Loucy (cell line): ENCODE measurements at regions not wholly inside any gene's neighbourhood (a gene's known extent, or its start where the extent isn't known, plus 50 kb on each side); places are given as distances from the start of the nearest gene placed in this dataset.
"Not testable (repeated sequence)": the region's sequence is repeated elsewhere in the genome, so short reads cannot be mapped to it uniquely, and the experiment has no call there.

Experiments
- H2AFZ ChIP-seq: fragments of 200-600 bp; sonication (generic); 2 replicates; pipeline ENCODE4 v1.6.0; 2016; ENCODE audit warnings: antibody characterized with exemption, mild to moderate bottlenecking, low read length, moderate library complexity
- H3F3A ChIP-seq: fragments of 200-600 bp; 2 replicates; pipeline ENCODE4 v1.6.0; 2016; ENCODE audit warnings: antibody characterized with exemption, low read depth, mild to moderate bottlenecking
- H3K27me3 ChIP-seq: fragments of 200-600 bp; sonication (generic); 2 replicates; pipeline ENCODE4 v1.6.1; 2014; ENCODE audit warnings: low read length, mild to moderate bottlenecking; ENCODE audit not compliant: insufficient read depth, poor library complexity, severe bottlenecking
- H3K36me3 ChIP-seq: fragments of 200-600 bp; sonication (generic); 2 replicates; pipeline ENCODE4 v1.6.1; 2016; ENCODE audit warnings: low read length; ENCODE audit not compliant: insufficient read depth
- H3K4me1 ChIP-seq: fragments of 200-600 bp; sonication (generic); 2 replicates; pipeline ENCODE4 v1.5.1; 2014; ENCODE audit warnings: low read length, mild to moderate bottlenecking; ENCODE audit not compliant: insufficient read depth, poor library complexity, severe bottlenecking
- H3K4me2 ChIP-seq: fragments of 200-600 bp; sonication (generic); 2 replicates; pipeline ENCODE4 v1.6.0; 2014; ENCODE audit warnings: antibody characterized with exemption, low read length, low read depth, mild to moderate bottlenecking; ENCODE audit not compliant: poor library complexity, severe bottlenecking
- H3K4me3 ChIP-seq: fragments of 200-600 bp; sonication (generic); 2 replicates; pipeline ENCODE4 v1.5.1; 2014; ENCODE audit warnings: low read length, mild to moderate bottlenecking, mixed read lengths; ENCODE audit not compliant: poor library complexity, severe bottlenecking
- H3K79me2 ChIP-seq: fragments of 200-600 bp; sonication (generic); 2 replicates; pipeline ENCODE4 v1.6.1; 2014; ENCODE audit warnings: low read length; ENCODE audit not compliant: insufficient read depth
- H3K9ac ChIP-seq: fragments of 200-600 bp; sonication (generic); 2 replicates; pipeline ENCODE4 v1.6.0; 2014; ENCODE audit warnings: mild to moderate bottlenecking, low read depth, low read length, moderate library complexity; ENCODE audit not compliant: poor library complexity, severe bottlenecking
- H3K9me2 ChIP-seq: fragments of 200-600 bp; sonication (generic); replicated peaks from 2 replicates; pipeline ENCODE4 v1.6.1; 2016; ENCODE audit warnings: low read depth, low read length, mixed read lengths
- H3K9me3 ChIP-seq: fragments of 200-600 bp; sonication (generic); 2 replicates; pipeline ENCODE4 v1.6.1; 2014; ENCODE audit warnings: mild to moderate bottlenecking, antibody characterized with exemption, low read length, low read depth; ENCODE audit not compliant: insufficient read depth
- H4K20me1 ChIP-seq: fragments of 200-600 bp; sonication (generic); 2 replicates; pipeline ENCODE4 v1.6.0; 2014; ENCODE audit warnings: antibody characterized with exemption, low read length, mild to moderate bottlenecking; ENCODE audit not compliant: insufficient read depth, poor library complexity, severe bottlenecking
- CTCF ChIP-seq: fragments of 200-600 bp; sonication (generic); conservative IDR thresholded peaks from 2 replicates; pipeline ENCODE4 v1.5.1; 2014; ENCODE audit warnings: mild to moderate bottlenecking, antibody characterized with exemption, low read length
- EZH2phosphoT487 ChIP-seq: fragments of 200-600 bp; IDR thresholded peaks from 2 replicates; pipeline ENCODE4 v1.6.1; 2018; ENCODE audit warnings: antibody characterized with exemption, mild to moderate bottlenecking, moderate library complexity, borderline replicate concordance

GRCh38 chr3:150270883-150271590, 137.1 kb upstream of the TSC22D2 start:
- no peaks in the 10 kb centered on the region for H3K79me2 ChIP-seq
- no peaks in the 10 kb centered on the region for H3K36me3 ChIP-seq
- H3K4me1 ChIP-seq: no peaks in the 10 kb centered on the region
- no peaks in the 10 kb centered on the region for H3F3A ChIP-seq
- H4K20me1 ChIP-seq: no peaks in the 10 kb centered on the region
- no peaks in the 10 kb centered on the region for H3K9me3 ChIP-seq
- no peak overlapping the region for H3K4me2 ChIP-seq
- no peak overlapping the region for H2AFZ ChIP-seq
- H3K9me2 ChIP-seq: no peaks in the 10 kb centered on the region
- no peak overlapping the region for H3K9ac ChIP-seq
- H3K27me3 ChIP-seq: no peaks in the 10 kb centered on the region
- TF ChIP-seq CTCF: no peak
- TF ChIP-seq EZH2phosphoT487: no peak
- H3K4me3 ChIP-seq: no peak overlapping the region

GRCh38 chr3:150270444-150270843, 137.7 kb upstream of the TSC22D2 start:
- H3K9me2 ChIP-seq, H3K4me2 ChIP-seq, H3K9me3 ChIP-seq, H4K20me1 ChIP-seq, H3K79me2 ChIP-seq, H3K36me3 ChIP-seq, H2AFZ ChIP-seq, H3F3A ChIP-seq, H3K9ac ChIP-seq, H3K4me1 ChIP-seq, H3K27me3 ChIP-seq, H3K4me3 ChIP-seq: not testable (repeated sequence)

GRCh38 chr3:150269526-150269925, 138.6 kb upstream of the TSC22D2 start:
- H3K36me3 ChIP-seq: no peaks in the 10 kb centered on the region
- TF ChIP-seq CTCF (no peak), EZH2phosphoT487 (no peak)
- no peaks in the 10 kb centered on the region for H3K9me2 ChIP-seq
- no peaks in the 10 kb centered on the region for H3F3A ChIP-seq
- no peak overlapping the region for H3K9ac ChIP-seq
- H3K4me2 ChIP-seq: no peak overlapping the region
- H3K9me3 ChIP-seq: no peaks in the 10 kb centered on the region
- H3K4me3 ChIP-seq: no peak overlapping the region
- no peaks in the 10 kb centered on the region for H3K27me3 ChIP-seq
- no peaks in the 10 kb centered on the region for H4K20me1 ChIP-seq
- H2AFZ ChIP-seq: 0 out of 2 replicates have a peak overlapping the region, but pooled peaks have one; percentile 55
- no peaks in the 10 kb centered on the region for H3K4me1 ChIP-seq
- H3K79me2 ChIP-seq: no peaks in the 10 kb centered on the region
